Stimulated activated CD4-positive, alpha-beta T cell treated with anti-CD3 and anti-CD28 coated beads, TNF-alpha, amount 100 ng/mL, for 24 hours (primary cell): ENCODE measurements at regions not wholly inside any gene's neighbourhood (a gene's known extent, or its start where the extent isn't known, plus 50 kb on each side); places are given as distances from the start of the nearest gene placed in this dataset.
"Not testable (repeated sequence)": the region's sequence is repeated elsewhere in the genome, so short reads cannot be mapped to it uniquely, and the experiment has no call there.

Source experiments
- DNase-seq, 3 experiments: peaks; one replicate each; pipeline ENCODE4 v3.0.0-alpha.2; 2020; ENCODE audit warnings: low read depth in 3 of 3

DNA sequence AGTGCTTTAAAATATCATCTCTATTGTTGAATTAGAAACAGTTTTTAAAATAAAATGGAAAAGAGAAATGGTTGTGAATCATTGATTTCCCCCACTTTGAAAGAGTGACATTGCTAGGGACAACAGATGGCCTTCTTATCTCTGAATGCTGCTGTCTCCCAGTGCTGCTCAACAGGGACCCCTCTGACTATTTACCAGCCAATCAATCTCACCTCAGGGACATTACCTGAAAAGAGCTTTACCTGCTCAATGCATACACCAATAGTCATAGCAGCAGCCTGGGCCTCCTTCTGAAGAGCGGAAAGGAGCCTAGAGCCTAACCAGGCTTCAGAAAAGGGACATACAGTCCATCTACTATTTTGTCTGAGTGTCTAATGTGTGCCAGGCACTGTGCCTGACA is 162.8 kb downstream of the CGGBP1 start:
- DNase-seq: no peak

DNA sequence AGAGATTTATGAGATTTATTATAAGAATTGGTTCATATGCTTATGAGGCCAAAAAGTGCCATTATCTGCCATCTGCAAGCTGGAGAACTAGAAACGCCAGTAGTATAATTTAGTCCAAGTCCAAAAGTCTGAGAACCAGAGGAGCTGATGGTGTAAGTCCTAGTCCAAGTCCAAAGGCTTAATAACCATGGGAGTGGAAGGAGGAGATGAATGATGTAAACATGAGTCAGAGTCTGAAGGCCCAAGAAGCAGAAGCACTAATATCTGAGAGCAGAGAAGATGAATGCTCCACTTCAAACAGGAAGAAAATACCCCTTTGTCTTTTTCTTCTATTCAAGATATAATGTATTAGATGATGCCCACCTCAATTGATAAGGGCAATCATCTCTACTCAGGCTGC is 185.7 kb downstream of the CGGBP1 start:
- DNase-seq: no peak

DNA sequence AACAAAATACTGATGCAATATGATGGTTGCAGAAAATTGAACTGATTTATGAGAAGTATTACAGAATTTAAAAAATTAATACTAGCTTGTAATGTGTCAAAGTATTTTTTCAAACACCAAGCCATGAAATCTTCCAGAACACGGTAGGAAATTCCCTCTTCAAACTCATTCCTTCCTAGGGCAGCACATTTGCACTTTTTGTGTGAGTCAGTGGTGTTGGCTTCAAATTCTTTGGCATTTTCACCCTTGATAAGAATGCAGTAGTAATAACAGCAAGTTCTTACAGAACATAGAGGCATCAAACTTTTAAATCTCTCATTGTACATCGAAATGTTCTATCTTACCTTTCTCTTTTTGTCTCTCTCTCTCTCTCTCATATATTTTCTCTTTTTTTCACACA is 191.8 kb downstream of the CGGBP1 start:
- no peak for DNase-seq

DNA sequence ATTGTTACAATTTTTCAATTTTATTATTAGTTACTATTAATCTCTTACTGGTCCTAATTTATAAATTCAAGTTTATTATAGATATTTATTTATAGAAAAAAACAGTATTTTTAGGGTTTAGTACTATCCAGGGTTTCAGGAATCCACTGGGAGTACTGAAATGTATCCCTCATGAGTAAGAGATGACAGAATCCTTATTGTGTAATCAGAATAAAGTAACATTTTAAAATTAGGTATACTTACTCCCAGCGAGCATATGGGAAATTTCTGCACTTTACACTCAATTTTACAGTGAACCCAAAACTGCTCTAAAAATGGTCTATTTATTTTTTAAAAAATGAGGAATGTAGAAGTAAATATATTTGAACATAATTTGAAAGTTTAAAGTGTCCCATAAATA is 202.7 kb downstream of the CGGBP1 start:
- DNase-seq: no peak

DNA sequence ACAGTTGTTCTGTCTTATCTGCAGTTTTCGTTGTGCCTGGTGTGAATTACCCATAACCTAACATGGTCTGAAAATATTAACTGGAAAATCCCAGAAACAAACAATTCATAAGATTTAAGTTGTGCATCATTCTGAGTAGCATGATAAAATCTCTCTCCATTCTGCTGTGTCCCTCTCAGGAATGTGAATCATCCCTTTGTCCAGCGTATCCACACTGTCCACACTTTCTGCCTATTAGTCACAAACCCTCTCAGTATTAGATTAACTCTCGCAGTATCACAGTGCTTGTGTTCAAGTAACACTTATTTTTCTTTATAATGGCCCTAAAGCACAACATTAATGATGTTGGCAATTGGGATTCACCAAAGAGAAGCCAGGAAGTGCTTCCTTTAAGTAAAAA is 203.2 kb downstream of the CGGBP1 start:
- no peak for DNase-seq

DNA sequence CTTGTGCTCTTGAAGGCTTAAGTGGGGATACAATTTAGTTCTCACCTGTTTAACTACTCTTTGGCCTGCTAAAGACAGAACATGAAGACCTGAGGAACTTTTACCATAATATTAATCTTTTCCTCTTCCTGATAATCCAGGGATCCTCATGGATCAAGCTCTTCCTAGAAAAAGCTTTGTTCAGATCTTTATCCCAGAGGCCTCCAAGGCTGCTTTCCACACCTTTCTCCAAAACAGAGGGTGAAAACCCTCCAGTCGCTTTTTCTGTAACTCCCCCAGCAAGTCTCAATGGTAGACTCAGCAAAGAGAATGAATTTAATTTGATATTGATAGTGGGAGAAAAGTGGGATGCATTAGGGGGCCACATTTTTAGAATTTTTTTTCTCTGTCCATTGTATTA is 203.6 kb downstream of the CGGBP1 start:
- no peak for DNase-seq

DNA sequence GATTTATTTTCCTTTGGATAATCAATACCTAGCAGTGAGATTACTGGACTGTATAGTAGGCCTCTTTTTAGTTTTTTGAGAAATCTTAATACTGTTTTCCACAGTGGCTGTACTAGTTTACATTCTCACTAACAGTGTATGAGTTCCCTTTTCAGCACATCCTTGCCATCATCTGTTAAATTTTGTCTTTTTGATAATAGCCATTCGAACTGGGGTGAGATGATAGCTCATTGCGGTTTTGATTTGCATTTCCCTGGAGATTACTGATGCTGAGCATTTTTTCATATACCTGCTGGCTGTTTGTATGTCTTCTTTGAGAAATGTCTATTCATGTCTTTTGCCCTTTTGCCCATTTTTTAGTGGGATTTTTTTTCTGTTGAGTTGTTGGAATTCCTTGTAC is 210.8 kb downstream of the CGGBP1 start:
- DNase-seq: no peak

DNA sequence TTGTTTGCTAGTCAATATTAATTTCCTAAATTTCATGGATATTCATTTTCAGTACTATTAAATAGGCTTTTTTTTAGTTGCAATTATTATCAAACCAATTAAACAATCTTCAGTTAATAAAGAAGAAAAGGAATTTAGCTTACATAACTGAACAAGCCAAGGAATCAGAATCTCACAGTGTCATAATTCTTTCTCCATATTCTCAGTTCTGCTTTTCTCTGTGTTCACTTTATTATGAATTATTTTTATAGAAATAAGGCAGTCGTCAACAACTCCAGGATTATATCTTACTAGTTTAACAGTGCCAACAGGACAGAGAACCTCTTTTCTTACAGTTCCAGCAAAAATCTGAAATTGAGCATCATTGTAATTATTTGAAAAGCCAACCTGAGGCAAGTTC is 221.7 kb downstream of the CGGBP1 start:
- no peak for DNase-seq

DNA sequence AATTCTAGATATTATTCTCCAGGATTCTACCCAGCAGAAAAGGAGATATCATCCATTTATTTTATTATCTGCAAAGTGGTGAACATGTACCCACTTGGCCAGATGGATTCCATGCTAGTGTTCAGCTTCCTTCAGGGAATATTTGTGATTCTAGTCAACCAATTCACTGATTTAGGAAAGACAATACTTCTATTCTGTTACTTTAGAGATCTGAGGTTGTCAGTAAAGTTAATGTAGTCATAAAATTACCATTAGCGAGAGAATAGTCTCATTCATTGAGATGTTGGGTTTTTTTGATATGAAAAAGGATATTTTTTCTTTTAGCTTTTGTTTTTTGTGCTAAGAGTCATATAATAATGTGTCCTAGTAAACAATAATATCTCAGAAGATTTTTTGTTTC is 222.8 kb downstream of the CGGBP1 start:
- no peak for DNase-seq

DNA sequence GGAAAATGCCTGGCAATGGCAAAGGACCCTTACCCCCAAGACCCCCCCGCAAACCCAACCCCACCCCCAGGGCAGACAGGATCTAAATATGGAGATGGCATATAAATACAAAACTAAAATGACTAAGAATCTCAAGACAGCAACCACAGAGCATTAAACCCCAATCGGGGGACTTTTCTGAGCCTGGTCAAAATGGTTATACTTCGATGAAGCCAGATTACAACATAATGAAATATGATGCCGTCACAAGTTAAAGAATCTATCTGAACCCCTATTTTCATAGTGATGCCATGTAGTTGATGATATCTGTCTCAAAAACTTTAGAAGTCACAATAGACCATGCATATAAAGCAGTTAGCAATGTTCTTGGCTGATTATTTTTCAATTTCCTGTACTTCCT is 223.6 kb downstream of the CGGBP1 start:
- DNase-seq: no peak

DNA sequence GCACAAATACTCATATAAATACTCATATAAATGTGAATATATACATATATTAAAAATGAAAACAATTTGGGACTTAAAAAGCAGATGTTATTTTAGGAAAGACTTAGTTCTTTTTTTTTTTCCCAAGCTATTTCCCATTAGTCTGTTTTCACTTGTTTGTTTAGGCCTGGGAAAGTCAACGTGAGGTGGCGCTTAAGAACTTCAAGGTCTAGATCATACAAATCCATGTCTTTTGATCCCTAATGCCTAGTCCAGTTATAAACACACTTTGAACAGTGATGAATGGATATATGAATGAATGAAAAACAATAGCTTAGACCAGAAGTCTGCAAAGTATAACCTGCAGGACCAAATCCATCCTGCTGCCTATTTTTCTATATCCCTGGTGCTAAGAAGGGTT is 224.5 kb downstream of the CGGBP1 start:
- no peak for DNase-seq

DNA sequence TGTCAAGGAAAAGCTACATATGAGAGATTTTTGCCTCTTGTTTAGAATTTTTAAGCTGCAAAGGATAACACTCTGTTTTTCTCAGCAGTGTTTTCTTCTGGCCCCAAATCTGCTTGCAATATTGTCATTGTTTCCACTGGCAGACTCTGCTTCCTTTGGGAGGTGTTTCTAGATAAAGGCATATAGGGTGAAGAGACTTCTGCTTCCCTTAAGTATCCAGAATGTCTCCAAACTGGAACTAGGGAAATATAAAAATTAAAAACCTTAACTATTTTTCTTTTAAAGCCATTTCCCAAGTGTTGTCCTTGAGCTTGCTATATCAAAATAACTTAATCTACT is 225.8 kb downstream of the CGGBP1 start:
- DNase-seq: no peak

DNA sequence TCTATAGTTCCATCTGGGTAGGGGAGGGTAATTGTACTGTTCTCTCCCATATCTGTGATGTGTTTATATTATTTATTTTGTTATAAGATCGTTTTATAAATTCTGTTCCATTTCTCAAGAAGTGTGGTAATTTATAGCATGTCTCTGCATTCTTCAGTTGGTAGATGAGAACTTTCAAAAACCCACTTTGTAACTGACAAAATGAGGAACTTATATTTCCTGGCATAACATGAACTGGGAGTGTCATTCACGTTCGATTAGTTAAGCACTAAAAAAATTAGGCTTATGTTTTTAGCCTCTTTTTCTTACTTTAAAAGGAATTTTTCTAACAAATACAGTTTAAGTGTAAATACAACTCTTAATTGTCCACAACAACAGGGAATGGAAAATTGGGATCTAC is 230.8 kb downstream of the CGGBP1 start:
- no peak for DNase-seq

DNA sequence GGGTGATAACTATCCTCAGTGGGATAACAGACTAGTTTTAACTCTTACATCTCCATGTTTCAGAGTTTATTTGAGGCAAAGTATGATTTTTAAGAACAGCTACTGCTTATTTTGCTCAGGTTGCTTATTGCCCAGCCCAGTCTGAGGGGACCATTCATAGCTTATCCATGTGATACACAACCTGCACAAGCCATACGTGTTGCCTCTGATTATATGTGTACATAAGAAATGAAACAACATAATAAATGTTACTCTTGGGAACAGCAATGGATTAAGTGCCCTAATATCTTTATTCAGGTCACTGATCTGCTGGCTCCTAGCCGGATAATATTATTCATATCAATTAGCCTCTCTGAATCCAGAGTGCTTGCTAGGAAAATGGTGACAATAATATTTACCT is 236.2 kb downstream of the CGGBP1 start:
- no peak for DNase-seq

DNA sequence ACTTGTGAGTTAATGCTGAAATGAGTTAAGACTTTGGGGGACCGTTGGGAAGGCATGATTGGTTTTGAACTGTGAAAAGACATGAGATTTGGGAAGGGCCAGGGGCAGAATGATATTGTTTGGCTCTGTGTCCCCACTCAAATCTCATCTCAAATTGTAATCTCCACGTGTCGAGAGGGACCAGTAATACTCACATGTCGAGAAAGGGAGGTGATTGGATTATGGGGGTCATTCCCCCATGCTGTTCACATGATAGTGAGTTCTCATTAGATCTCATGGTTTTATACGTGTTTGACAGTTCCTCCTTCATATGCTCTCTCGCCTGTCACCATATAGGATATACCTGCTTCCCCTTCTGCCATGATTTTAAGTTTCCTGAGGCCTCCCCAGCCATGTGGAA is 245.3 kb downstream of the CGGBP1 start:
- DNase-seq: not testable (repeated sequence)

DNA sequence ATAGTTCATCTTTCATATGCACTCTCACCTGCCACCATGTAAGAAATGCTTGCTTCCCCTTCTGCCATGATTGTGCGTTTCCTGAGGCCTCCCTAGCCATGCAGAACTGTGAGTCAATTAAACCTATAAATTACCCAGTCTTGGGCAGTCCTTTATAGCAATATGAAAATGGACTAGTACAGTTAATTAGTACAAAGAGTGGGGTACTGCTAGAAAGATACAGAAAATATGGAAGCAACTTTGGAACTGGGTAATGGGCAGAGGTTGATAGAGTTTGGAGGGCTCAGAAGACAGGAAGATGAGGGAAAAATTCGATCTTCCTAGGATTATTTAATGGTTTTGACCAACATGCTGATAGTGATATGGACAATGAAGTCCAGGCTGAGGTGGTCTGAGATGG is 246.9 kb downstream of the CGGBP1 start:
- no peak for DNase-seq

DNA sequence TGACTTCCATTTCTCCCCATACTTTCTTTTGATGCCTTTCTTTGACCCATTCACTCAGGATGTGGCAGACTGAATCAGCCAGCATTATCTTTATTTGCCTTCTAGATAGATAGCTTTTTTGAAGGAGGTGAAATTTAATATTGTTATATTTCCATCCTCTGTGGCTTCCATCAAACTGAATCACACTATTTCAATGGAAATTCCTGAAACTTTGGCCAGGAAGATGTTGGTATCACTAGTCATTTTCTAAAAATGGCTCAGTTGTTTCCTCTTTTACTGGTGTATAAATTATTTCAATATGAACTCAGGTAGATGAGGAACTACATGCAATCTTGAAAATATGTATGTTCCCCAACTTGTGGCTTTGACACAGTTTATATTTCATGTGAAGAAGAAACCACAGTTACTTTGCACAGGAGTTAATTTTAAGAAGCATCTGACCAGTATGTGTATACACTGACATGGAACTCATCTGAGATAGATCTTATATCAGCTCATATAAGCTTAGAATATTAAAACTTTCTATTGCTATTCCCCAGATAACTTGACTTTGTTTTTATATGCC is 248.3 kb downstream of the CGGBP1 start:
- DNase-seq: no peak

DNA sequence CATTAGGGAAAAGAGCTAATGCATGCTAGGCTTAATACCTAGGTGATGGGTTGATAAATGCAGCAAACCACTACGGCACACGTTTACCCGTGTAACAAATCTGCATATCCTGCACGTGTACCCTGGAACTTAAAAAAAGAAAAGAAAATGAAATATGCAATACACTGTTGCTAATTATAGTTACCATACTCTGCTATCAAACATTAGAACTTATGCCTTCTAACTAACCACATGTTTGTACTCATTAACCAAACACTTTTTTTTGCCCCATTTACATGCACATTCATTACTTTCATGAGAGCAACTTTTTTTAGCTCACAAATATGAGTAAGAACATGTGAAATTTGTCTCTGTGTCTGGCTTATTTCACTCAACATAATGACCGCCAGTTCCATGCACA is 253.1 kb downstream of the CGGBP1 start:
- no peak for DNase-seq

DNA sequence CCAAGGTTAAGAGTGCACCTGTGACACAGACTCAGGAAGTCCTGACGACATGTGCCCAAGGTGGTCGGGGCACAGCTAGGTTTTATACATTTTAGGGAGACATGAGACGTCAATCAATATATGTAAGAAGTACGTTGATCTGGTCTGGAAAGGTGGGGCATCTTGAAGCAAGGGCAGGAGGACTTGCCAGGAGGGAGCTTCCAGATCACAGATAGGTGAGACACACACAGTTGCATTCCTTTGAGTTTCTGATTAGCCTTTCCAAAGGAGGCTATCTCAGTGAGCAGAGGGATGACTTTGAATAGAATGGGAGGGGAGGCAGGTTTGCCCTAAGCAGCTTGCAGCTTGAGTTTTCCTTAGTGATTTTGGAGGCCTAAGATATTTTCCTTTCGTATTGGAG is 257.4 kb downstream of the CGGBP1 start:
- no peak for DNase-seq

DNA sequence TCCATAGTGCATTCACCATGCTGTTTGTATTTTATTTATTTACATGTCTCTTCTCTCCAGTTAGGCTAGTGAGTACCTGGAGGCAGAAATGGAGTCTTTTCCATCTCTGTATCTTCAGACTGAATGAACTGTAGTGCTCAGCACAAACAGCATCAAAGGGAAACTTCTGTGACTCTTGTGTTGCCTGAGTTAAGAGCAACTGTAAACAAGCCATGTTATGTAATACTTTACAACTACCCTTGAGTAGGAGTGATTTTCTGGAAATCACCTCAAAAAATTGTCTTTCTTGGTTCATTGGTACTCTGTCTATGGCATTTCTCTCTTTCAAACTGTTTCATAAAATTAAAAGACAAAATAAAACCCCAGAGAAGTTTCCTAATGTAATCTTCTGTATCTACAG is 258.3 kb downstream of the CGGBP1 start:
- no peak for DNase-seq

DNA sequence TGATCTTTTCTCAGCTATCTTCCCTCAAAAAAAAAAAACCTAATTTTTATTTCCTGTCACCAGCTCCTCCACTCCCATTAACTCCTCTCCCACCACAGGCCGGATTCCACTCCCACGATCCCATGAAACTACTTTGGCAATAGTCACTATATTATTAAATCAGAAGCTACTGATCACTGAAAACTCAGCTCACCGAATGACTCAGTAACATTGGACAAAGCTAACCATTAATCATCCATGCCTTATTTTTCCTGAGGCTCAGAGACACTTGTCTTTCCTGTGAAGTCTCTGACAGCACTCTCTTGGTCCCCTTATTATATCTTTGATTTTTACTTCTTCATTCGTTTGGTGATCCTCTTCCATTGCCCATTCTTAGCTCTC is 260.2 kb downstream of the CGGBP1 start:
- no peak for DNase-seq

DNA sequence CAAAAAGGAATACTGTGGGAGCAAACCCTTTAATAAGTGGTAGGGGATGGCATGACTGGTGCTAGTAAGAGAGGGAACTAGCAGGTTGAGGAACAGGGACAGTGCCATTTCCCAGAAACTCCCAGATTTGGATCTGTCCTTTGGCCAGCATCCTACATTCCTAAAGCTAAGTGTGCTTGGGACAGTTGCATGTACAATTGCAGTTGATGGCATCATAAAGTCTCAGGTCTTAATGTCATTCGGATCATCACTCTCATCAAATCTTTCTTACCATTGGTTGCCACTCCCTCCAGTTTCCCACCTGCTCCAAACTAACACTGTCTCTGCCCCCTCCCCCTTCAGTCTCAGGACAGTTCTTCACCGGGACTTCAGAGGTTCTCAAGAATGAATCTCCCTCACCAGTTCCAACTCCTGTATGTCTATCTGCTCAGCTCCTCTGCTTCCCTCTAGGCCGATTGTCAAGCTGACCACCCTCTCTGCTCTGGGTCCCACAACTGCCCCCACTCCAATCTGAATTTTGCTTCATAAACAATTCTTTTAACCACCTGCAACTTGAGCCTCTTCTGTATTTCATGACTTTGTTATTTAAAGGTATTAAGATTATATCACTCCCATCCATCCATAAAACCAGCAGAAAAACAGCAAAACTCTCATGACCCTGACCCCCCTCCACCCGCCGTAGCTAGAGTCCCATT is 260.8 kb downstream of the CGGBP1 start:
- no peak for DNase-seq

DNA sequence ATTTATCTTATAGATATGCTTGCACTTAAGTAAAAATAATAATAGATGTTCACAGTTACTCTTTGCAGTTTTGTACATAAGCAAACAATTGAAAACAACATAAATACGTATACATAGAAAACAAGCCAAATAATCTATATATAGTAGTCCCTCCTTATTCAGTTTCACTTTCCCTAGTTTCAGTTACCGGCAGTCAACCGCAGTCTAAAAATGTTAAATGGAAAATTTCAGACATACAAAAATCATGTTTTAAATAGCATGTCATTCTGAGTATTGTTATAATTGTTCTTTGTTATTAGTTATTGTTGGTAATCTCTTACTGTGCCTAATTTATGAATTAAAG is 262.0 kb downstream of the CGGBP1 start:
- no peak for DNase-seq

DNA sequence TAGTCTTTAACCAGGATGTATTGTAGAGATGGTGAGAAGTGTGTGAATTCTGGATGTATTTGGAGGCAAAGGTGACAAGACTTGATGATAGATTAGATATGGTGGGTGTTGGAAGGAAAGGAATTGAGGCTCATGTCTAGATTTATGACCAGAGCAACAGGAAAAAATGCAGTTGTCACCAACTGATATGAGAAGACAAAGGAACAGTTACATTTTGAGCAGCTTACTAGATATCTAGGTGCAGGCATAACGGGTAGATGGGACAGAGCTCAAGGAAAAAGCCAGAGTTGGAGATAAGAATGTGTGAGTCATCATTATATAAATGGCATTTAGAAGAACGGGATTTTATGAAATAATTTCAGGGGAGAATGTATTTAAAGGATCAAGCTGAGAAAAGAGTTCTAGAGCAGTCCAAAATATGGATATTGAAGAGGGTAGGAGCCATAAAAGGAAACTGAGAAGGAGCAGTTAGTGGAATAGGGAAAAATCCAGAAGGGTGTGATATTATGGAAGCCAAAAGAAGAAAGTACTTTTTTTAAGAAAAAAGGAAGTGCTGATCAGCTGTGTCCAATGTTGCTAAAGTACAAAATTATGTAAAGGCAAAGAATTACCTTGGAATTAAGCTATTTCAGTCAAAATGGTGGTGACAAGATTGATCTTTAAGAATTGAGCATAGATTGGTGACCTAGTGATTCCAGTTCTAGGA is 262.5 kb downstream of the CGGBP1 start:
- no peak for DNase-seq
